ENCODE measurements at regions not wholly inside any gene's neighbourhood (a gene's known extent, or its start where the extent isn't known, plus 50 kb on each side); places are given as distances from the start of the nearest gene placed in this dataset.

DNA sequence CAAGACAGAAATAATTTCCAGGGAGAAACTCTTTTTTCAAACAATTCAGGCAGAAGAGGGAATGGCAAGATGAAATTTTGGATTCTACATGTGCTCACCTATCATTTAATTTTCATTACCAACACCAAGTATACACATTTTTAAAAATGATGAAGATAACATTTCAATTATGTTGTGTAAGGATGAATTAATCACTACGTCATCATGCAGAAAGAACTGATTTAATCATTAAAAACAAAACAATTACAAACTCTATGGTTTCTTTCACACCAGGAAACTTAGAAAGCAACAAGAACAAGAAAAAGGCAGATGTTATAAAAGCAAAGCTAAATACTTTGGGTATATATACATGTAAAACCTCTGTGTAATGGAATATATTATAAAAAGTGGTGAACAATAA is 668.5 kb downstream of the NCAM2 start:
- ChIA-PET CTCF (no interaction called here), SMC1A (ENCODE audit: uncharacterized antibody, unreplicated experiment) (no interaction called here), POLR2A (no interaction called here), RAD21 (ENCODE audit: unreplicated experiment) (no interaction called here)
- H3K4me3 ChIP-seq: no peak overlapping the region
- H3K4me1 ChIP-seq (ENCODE audit: control insufficient read depth, insufficient read depth, low read length): no peaks in the 10 kb centered on the region
- H3K27ac ChIP-seq (ENCODE audit: control insufficient read depth, insufficient read depth): no peak overlapping the region
- FAIRE-seq (no peak), DNase-seq (ENCODE audit: low read depth, low spot score) (no peak), ATAC-seq (no peak)
- no peaks in the 10 kb centered on the region for H3K9me3 ChIP-seq (replicated peaks; ENCODE audit: control insufficient read depth, insufficient read depth, low read length)
- no peaks in the 10 kb centered on the region for H3K36me3 ChIP-seq (ENCODE audit: control insufficient read depth in 2 of 2, insufficient read depth in 2 of 2, low read length in 1 of 2)
- in situ Hi-C loops (cut with MboI) (no loop called here), intact Hi-C loops (cut with micrococcal nuclease; ENCODE audit: unreplicated experiment) (no loop called here)
- no peak for TF ChIP-seq FOS (IDR thresholded peaks at IDR 0.05; ENCODE audit: borderline replicate concordance, extremely low read depth, insufficient read length)
- TF ChIP-seq ZNF207 (IDR thresholded peaks at IDR 0.05; ENCODE audit: borderline replicate concordance): no peak
- TF ChIP-seq PML (IDR thresholded peaks at IDR 0.05; ENCODE audit: low read length): no peak
- TF ChIP-seq, protein P1, sequence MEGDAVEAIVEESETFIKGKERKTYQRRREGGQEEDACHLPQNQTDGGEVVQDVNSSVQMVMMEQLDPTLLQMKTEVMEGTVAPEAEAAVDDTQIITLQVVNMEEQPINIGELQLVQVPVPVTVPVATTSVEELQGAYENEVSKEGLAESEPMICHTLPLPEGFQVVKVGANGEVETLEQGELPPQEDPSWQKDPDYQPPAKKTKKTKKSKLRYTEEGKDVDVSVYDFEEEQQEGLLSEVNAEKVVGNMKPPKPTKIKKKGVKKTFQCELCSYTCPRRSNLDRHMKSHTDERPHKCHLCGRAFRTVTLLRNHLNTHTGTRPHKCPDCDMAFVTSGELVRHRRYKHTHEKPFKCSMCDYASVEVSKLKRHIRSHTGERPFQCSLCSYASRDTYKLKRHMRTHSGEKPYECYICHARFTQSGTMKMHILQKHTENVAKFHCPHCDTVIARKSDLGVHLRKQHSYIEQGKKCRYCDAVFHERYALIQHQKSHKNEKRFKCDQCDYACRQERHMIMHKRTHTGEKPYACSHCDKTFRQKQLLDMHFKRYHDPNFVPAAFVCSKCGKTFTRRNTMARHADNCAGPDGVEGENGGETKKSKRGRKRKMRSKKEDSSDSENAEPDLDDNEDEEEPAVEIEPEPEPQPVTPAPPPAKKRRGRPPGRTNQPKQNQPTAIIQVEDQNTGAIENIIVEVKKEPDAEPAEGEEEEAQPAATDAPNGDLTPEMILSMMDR (IDR thresholded peaks at IDR 0.05 in 2 of 3, conservative IDR thresholded peaks at IDR 0.05 in 1 of 3; ENCODE audit: control insufficient read depth in 2 of 3, extremely low read depth in 1 of 3, insufficient read depth in 1 of 3, low read depth in 3 of 3, low read length in 3 of 3): no peak
- TF ChIP-seq KDM1A (IDR thresholded peaks at IDR 0.05; ENCODE audit: borderline replicate concordance): no peak
- no peak for TF ChIP-seq RB1 (IDR thresholded peaks at IDR 0.05; ENCODE audit: borderline replicate concordance)
- no peak for TF ChIP-seq SMAD1 (IDR thresholded peaks at IDR 0.05; ENCODE audit: low read depth, partially characterized antibody)
- no peak for TF ChIP-seq LARP7 (IDR thresholded peaks at IDR 0.05)
- TF ChIP-seq HDAC2 (IDR thresholded peaks at IDR 0.05): no peak
- TF ChIP-seq POLR2AphosphoS5 (IDR thresholded peaks at IDR 0.05; ENCODE audit: low read length): no peak
- no peak for TF ChIP-seq RCOR1 (conservative IDR thresholded peaks at IDR 0.05; ENCODE audit: low read depth, low read length)
- H4K20me1 ChIP-seq (ENCODE audit: control insufficient read depth, insufficient read depth): no peaks in the 10 kb centered on the region
- H3K9ac ChIP-seq (ENCODE audit: control insufficient read depth, insufficient read depth, low read length): no peak overlapping the region
- WGBS (ENCODE audit: insufficient coverage, insufficient replicate concordance, low lambda C conversion rate, missing lambda C conversion rate): 0% methylated on average over 1 of the region's 1 CpG
- H3K4me2 ChIP-seq (ENCODE audit: control insufficient read depth, insufficient read depth): no peak overlapping the region
- no peaks in the 10 kb centered on the region for H3K79me2 ChIP-seq (ENCODE audit: control insufficient read depth, insufficient read depth, low read length)
- no TSS peak for BruUV-seq (replicated peaks)
- no peaks in the 10 kb centered on the region for H3K27me3 ChIP-seq (replicated peaks in 1 of 2; ENCODE audit: control insufficient read depth in 2 of 2, insufficient read depth in 2 of 2, low read length in 1 of 2)
- no peak overlapping the region for H2AFZ ChIP-seq (ENCODE audit: control insufficient read depth, low read depth, low read length)
